ENCODE measurements at regions not wholly inside any gene's neighbourhood (a gene's known extent, or its start where the extent isn't known, plus 50 kb on each side); places are given as distances from the start of the nearest gene placed in this dataset.
"Not testable (repeated sequence)": the region's sequence is repeated elsewhere in the genome, so short reads cannot be mapped to it uniquely, and the experiment has no call there.

GRCh38 chr7:156590212-156590611 is 50.4 kb upstream of the RNF32 start:
- no peak for DNase-seq (ENCODE audit: low spot score)

- no peak for DNase-seq (ENCODE audit: low spot score)
These were observed 50.8 kb upstream of the RNF32 start for GRCh38 chr7:156589808-156590207.

- DNase-seq (ENCODE audit: low spot score): no peak
These were observed 54.6 kb upstream of the RNF32 start for GRCh38 chr7:156585926-156586325.

GRCh38 chr7:156585025-156585648 is 55.4 kb upstream of the RNF32 start:
- no peak for DNase-seq (ENCODE audit: low spot score)

GRCh38 chr7:156582591-156583123 is 57.9 kb upstream of the RNF32 start:
- no peak for DNase-seq (ENCODE audit: low spot score)

- no peak for DNase-seq (ENCODE audit: low spot score)
These were observed 60.5 kb upstream of the RNF32 start for GRCh38 chr7:156580036-156580435.

- DNase-seq (ENCODE audit: low spot score): no peak
These were observed 61.0 kb upstream of the RNF32 start for GRCh38 chr7:156579566-156579965.

- DNase-seq (ENCODE audit: low spot score): no peak
These were observed 61.6 kb upstream of the RNF32 start for GRCh38 chr7:156578978-156579430.

GRCh38 chr7:156578578-156578940 is 62.0 kb upstream of the RNF32 start:
- DNase-seq (ENCODE audit: low spot score): no peak

- no peak for DNase-seq (ENCODE audit: low spot score)
These were observed 62.7 kb upstream of the RNF32 start for GRCh38 chr7:156577645-156578577.

- DNase-seq (ENCODE audit: low spot score): no peak
These were observed 64.1 kb upstream of the RNF32 start for GRCh38 chr7:156576216-156577058.

- no peak for DNase-seq (ENCODE audit: low spot score)
These were observed 72.3 kb upstream of the RNF32 start for GRCh38 chr7:156568258-156568657.

GRCh38 chr7:156566812-156567549 is 73.6 kb upstream of the RNF32 start:
- DNase-seq (ENCODE audit: low spot score): no peak

GRCh38 chr7:156565002-156565401 is 75.6 kb upstream of the RNF32 start:
- DNase-seq (ENCODE audit: low spot score): not testable (repeated sequence)

- no peak for DNase-seq (ENCODE audit: low spot score)
These were observed 79.9 kb upstream of the RNF32 start for GRCh38 chr7:156560696-156561095.

- DNase-seq (ENCODE audit: low spot score): no peak
These were observed 80.5 kb upstream of the RNF32 start for GRCh38 chr7:156560075-156560474.

- no peak for DNase-seq (ENCODE audit: low spot score)
These were observed 81.6 kb upstream of the RNF32 start for GRCh38 chr7:156559001-156559400.

- DNase-seq (ENCODE audit: low spot score): no peak
These were observed 82.4 kb upstream of the RNF32 start for GRCh38 chr7:156558198-156558597.

- no peak for DNase-seq (ENCODE audit: low spot score)
These were observed 84.5 kb upstream of the RNF32 start for GRCh38 chr7:156556083-156556482.

- DNase-seq (ENCODE audit: low spot score): no peak
These were observed 86.1 kb upstream of the RNF32 start for GRCh38 chr7:156554488-156554887.

- no peak for DNase-seq (ENCODE audit: low spot score)
These were observed 90.9 kb upstream of the RNF32 start for GRCh38 chr7:156549636-156550035.

Data from umbilical cord (tissue), 1 donor.